Kidney epithelial cell (primary cell): ENCODE measurements at regions not wholly inside any gene's neighbourhood (a gene's known extent, or its start where the extent isn't known, plus 50 kb on each side); places are given as distances from the start of the nearest gene placed in this dataset.
A peak's percentile ranks its signal among the peaks of the same experiment; 100 is the strongest.

ENCODE experiments used
- DNase-seq: peaks from one replicate; pipeline ENCODE4 v3.0.0-alpha.2; 2010; ENCODE audit warnings: low read depth
- H3K27me3 ChIP-seq: 2 replicates; pipeline ENCODE4 v1.6.0; 2011; ENCODE audit warnings: low read length; ENCODE audit not compliant: control insufficient read depth, insufficient read depth
- H3K36me3 ChIP-seq: 2 replicates; pipeline ENCODE4 v1.5.1; 2011; ENCODE audit warnings: low read length; ENCODE audit not compliant: control insufficient read depth, insufficient read depth
- H3K4me3 ChIP-seq: 2 replicates; pipeline ENCODE4 v1.5.1; 2011; ENCODE audit warnings: low read depth, mild to moderate bottlenecking, control low read depth, low read length
- CTCF ChIP-seq: IDR thresholded peaks from 2 replicates; pipeline ENCODE4 v1.5.1; 2011; ENCODE audit warnings: mild to moderate bottlenecking, moderate library complexity, low read length, control low read depth, inconsistent platforms; ENCODE audit not compliant: insufficient read depth, poor library complexity, severe bottlenecking

- DNase-seq = no peak
- H3K27me3 ChIP-seq = no peaks in the 10 kb centered on the region
- no peak for TF ChIP-seq CTCF
- no peaks in the 10 kb centered on the region for H3K36me3 ChIP-seq
- H3K4me3 ChIP-seq = no peak overlapping the region
Observed at GRCh38 chr13:105338773-105339172, 1196.7 kb downstream of the EFNB2 start.

- H3K4me3 ChIP-seq = no peak overlapping the region
- H3K36me3 ChIP-seq = no peaks in the 10 kb centered on the region
- no peak for DNase-seq
- H3K27me3 ChIP-seq = no peaks in the 10 kb centered on the region
- no peak for TF ChIP-seq CTCF
Observed at GRCh38 chr13:105338006-105338405, 1197.5 kb downstream of the EFNB2 start.

GRCh38 chr13:105336706-105337576 lies 1198.5 kb downstream of the EFNB2 start:
- no peaks in the 10 kb centered on the region for H3K36me3 ChIP-seq
- H3K4me3 ChIP-seq = no peak overlapping the region
- H3K27me3 ChIP-seq = no peaks in the 10 kb centered on the region
- no peak for TF ChIP-seq CTCF
- no peak for DNase-seq

- no peaks in the 10 kb centered on the region for H3K27me3 ChIP-seq
- H3K36me3 ChIP-seq = no peaks in the 10 kb centered on the region
- peak; percentile 39 for DNase-seq
- no peak for TF ChIP-seq CTCF
- H3K4me3 ChIP-seq = no peak overlapping the region
Observed at GRCh38 chr13:105334211-105334610, 1201.3 kb downstream of the EFNB2 start.

- Histone ChIP-seq H3K36me3 (no peaks in the 10 kb centered on the region), H3K27me3 (no peaks in the 10 kb centered on the region), H3K4me3 (no peak overlapping the region)
- no peak for DNase-seq
- no peak for TF ChIP-seq CTCF
Observed at GRCh38 chr13:105333416-105333815, 1202.0 kb downstream of the EFNB2 start.

- DNase-seq = no peak
- Histone ChIP-seq H3K4me3 (no peak overlapping the region), H3K27me3 (no peaks in the 10 kb centered on the region), H3K36me3 (no peaks in the 10 kb centered on the region)
- no peak for TF ChIP-seq CTCF
Observed at GRCh38 chr13:105329359-105329758, 1206.1 kb downstream of the EFNB2 start.
